ENCODE measurements at regions not wholly inside any gene's neighbourhood (a gene's known extent, or its start where the extent isn't known, plus 50 kb on each side); places are given as distances from the start of the nearest gene placed in this dataset.
"Not testable (repeated sequence)": the region's sequence is repeated elsewhere in the genome, so short reads cannot be mapped to it uniquely, and the experiment has no call there.

DNA sequence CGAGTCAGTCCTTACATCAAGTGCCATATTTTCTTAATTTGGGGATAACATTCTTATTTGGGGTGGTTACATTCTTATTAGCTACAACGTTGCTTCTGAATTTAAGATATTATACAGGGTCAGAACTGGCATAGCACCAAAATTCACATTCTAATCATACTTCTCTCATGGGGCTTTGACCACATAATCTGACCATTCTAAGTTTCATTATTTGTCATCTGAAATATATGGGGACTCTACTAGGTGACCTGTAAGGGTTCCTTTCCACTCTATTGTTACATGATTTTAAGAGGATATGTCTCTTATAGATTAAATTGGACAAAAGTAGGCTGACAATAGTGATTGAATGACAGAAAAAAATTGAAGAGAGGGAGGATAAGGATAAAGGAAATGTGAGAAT is 536.5 kb downstream of the KCTD12 start:
- DNase-seq, result no peak
- no peak for ATAC-seq
- intact Hi-C loops (cut with micrococcal nuclease), result no loop called here

DNA sequence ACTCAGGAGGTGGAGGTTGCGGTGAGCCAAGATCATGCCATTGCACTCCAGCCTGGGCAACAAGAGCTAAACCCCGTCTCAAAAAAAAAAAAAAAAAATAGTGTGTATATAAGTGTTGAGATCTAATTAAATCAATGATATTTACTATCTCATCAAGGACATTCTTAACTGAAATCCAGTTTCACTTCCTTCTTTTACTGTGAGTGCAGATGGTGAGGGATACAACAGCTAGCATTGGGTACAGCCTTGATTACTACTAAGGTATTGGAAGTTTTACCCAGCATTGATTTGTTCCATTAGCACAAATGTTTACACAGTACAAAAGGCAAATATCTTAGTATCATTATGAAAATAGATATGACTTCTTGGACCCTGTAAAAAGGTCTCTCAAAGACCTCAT is 546.6 kb downstream of the KCTD12 start:
- no peak for DNase-seq
- intact Hi-C loops (cut with micrococcal nuclease), result no loop called here
- ATAC-seq, result no peak

DNA sequence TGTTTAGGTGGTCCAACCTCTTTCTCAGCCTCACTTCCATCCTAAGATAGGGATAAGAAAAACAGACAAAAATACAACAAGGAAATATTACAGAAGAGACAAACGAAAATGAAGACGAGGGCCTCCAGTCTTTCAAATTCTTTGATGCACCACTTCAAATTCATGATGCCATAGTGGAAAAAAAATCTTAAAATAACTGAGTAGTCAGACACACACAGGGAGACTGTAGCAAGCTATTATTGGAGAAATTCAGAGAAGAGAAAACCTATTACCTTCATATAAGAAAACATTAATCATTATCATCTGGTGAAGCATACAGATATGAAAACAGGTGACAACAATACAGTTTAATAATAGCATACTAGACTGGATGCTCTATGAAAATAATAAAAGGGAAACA is 548.2 kb downstream of the KCTD12 start:
- DNase-seq, result no peak
- peak; percentile 59 for ATAC-seq
- intact Hi-C loops (cut with micrococcal nuclease), result no loop called here

DNA sequence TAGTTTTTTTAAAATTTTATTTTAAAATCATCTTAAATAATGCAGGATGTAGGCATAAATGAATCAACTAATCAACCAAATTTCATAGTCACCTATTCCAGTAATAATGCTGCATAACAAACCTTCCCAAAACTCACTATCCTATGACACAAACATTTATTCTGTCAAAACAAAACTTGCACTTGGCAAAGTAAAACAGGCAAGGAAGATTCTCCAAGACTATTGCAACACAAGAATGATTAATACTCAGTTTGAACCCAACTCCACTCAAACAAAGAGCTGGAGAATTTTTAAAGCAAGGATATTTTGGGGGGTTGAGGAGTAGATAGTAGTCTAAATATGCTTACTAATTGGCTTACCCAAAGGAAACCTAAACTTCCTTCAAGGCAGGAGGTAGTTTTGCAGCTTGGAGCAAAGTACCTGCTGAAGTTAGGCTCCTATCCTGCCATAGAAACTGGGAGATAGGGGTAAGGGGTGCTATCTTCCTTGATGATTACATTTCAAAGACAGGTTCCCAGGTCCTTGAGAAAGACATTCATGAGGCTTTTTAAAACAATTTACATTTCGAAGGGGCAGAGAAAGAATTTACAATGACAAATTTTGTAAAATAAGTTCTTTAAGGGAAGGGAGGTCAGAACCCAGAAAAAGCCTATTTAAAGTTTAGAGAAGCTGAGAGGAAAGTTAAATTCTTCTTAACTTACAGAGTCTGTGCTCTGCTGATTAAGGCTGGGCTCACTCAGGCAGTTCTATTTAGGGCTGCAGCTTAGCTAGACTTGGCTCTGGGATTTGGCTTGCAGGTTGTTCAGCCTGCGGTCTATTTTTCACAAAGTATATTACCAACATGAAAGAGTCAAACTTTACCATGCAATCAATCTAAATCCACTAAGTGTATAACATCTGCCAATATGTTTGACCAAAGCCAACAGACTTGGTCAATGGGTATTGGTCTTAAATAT is 549.0 kb downstream of the KCTD12 start:
- DNase-seq (no peak), ATAC-seq (peak; percentile 96)
- intact Hi-C loops (cut with micrococcal nuclease), result no loop called here

DNA sequence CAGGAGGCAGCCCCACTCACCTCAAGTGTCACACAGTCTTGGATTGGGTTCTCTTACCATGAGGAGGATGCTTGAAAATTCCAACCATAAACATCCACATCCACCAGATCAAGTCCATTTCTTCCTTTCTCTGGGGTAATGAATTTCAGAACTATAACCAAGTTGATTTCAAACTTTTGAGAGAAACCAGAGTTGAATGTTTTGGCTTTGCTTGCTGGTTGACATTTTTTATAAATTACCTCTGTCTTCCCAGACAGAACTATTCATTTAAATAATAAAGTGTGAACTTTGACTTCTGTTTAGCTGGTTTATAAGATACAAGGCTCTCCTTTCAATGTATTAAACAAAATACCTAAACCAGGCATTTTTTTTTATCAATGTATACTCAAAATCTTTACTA is 550.7 kb downstream of the KCTD12 start:
- intact Hi-C loops (cut with micrococcal nuclease), result no loop called here
- DNase-seq, result no peak
- ATAC-seq, result no peak

DNA sequence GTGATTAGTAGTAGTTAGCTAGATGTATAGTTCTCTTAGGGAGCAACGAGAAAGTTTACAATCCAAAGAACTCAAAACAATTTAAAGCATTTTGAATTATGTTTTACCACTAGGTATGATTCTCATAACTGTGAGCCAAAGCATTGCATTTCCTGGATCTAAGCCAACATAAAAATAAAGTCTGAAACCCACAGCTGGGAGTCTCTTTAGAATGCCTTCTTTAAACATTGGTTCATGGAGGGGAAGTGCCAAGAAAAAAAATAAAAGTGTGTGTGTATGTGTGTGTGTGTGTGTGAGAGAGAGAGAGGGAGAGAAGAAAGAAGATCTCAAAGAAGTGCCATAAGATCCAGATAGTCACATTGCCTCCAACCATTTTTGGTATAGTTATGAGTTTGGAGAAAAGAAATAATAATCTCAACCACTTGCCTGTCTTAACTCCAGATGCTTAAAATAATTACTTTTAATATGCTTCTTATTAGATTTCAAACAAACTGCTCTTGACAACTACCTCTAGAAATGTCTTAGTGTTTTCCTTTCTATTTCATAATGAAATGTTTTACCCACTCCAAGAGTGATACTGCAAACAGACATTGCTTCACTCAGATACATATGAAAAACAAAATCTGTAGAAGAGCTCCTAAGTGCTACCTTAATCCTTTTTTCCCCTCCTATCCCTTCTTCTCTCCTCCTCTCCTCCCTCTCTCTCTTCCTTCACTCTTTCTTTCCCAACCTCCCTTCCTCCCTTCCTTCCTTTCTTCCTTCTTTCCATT is 554.1 kb downstream of the KCTD12 start:
- intact Hi-C loops (cut with micrococcal nuclease), result no loop called here
- no peak for DNase-seq
- ATAC-seq, result no peak

DNA sequence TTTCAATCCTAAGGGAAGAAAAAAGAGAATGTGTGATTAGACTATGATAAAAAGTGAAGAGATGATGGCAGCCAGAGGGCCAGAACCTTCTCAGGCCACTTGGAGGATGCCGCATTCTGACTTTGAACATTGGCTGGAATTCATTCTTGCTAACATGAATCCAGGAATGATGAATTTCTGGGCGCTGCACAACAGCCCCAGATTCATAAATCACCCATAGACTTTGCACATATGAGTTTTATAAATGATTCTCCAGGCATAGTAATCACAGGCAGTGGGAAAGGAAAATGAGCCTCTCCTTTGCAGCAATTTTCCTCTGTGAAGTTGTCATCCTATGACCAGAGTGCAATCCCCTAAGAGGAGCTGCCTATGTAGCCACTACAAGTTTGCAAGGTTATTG is 555.4 kb downstream of the KCTD12 start:
- no peak for ATAC-seq
- no peak for DNase-seq
- intact Hi-C loops (cut with micrococcal nuclease), result no loop called here

DNA sequence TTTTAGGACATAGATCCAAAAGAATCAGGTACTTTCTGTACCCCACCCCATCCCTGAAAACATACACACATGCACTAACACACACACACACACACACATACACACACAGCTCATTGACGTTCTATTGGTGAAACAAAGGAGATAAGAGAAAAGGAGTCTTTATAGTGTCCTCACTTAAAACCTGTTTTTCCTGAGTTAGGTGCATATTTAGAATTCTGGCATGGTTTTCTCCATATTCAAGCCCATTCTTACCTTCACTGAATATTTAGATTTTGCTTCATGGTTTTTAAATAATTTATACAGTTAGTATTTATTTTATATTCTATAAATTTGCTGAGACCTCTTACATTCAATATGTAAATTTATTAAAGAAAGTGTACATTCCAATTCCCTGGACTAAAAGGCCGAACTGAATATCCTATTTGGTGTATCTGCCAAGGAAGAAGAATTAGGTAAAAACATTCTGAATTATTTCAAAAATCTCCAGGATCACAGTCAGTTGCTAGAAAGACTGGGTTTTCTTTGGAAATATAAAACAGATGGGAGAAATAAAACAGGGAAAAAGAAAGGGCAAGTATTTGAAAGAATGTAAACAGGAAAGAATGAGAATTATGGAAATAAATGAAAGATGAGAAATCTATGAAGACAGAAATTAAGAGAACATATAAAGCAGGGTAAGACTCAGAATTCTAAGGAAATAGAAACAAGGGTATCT is 556.2 kb downstream of the KCTD12 start:
- no peak for ATAC-seq
- no peak for DNase-seq
- intact Hi-C loops (cut with micrococcal nuclease), result no loop called here

DNA sequence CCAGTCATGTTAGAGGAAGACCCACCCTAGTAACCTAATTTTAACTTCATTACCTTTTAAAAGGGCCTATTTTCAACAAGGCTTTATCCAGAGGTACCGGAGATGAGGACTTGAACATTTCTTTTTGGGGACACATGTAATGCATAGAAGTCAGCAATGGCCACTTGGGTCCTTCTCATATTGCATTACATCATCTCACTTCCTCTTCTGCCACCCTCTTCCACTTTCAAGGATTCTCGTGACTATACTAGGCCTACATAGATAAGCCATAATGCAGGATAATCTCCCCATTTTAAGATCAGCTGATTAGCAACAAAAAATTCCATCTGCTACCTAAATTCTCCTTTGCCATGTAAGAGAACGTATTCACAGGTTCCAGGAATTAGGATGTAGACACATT is 557.2 kb downstream of the KCTD12 start:
- ATAC-seq, result no peak
- DNase-seq, result no peak
- intact Hi-C loops (cut with micrococcal nuclease), result no loop called here

DNA sequence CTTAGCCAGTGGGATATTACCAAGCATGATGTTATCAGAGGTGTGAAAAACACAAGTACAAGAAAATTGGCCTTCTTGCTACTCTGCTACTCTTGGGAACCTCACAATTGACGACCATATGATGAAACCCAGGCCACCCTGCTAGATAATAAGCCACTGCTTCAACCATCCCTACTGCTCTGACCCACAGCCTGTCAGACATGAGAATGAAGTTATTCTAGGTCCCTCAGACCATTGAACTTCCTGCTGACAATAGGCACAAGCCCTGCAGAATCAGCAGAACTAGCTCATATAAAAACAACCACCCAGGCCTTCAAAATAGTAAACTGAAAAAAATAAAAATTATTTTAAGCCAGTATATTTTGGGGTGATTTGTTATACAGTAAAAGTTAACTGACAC is 559.9 kb downstream of the KCTD12 start:
- ATAC-seq (no peak), DNase-seq (no peak)
- intact Hi-C loops (cut with micrococcal nuclease), result no loop called here

DNA sequence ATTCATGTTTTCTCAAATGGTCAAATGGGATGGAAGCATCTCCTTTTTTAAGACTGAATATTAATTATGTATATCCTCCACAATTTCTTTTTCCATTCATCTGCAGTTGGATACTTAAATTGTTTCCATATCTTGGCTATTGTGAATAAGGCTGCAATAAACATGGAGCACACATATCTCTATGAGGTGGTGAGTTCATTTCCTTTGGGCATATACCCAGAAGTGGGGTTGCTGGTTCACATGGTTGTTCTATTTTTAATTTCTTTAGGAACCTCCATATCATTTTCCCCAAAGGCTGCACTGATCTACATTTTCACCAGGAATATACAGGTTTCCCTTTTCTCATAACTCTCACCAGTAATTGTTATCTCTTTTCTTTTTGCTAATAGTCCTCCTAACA is 566.3 kb downstream of the KCTD12 start:
- DNase-seq (no peak), ATAC-seq (no peak)
- intact Hi-C loops (cut with micrococcal nuclease), result no loop called here

DNA sequence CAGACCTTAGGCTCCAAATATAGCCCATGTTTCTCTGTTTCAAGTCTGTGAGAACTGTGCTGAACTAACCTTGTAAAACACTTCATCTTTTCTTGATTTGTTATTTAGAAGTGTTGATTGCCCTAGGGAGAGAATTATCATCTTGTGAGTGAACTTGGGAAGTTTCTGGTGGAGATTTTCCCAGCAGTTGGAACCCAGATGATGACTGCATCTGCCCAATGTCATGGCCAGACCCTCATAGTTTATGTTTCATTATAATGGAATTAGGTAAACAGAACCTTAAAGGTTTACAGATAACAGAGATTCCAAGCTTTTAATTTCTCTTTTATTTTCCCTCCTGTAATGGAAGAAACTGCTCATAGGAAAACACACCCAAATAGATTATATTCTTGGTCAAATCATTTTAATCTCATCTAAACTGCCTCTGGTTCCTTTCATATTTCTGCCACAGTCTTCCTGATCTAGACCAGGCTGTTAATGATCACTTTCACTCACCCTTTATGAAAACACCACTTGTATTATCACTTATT is 569.1 kb downstream of the KCTD12 start:
- no peak for DNase-seq
- no peak for ATAC-seq
- intact Hi-C loops (cut with micrococcal nuclease), result no loop called here

DNA sequence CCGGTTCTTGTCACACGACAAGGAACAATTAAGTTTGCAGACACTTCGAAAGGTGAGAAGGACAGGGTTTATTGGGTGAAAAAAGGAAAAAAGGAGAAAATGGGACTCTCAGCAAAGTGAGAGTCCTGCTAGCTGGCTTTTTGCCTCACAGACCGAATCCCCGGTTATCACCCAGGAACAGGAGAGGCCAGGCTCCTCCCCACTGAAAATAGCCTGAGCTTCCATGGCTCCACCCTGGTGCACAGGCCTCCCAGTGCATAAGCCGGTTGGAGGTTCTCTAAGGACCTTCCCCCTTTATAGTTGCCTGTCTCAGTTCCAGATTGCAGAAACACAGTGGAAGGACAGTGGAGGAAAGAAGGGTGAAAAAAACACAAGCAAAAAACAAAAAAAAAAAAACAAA is 571.7 kb downstream of the KCTD12 start:
- DNase-seq (no peak), ATAC-seq (no peak)
- intact Hi-C loops (cut with micrococcal nuclease), result no loop called here

DNA sequence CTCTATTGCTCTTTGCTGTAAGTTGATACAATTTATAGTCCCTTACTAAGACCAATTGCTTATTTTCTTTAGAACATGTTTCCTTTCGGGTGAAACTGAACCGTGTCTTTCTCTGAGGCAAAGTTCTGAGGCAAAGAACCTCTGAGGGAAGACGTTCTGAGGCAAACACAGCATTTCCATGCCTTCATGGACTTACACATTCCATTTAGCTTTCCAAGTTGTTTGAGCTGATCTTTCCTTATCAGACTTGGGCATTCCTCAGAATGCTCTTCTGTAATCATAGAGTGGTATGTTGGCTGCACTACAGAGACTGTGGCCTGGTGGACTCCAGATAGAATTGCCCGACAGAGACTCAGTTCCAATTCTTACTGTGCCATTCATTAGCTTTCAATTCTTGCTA is 579.1 kb downstream of the KCTD12 start:
- intact Hi-C loops (cut with micrococcal nuclease), result no loop called here
- DNase-seq, result no peak
- peak; percentile 70 for ATAC-seq

DNA sequence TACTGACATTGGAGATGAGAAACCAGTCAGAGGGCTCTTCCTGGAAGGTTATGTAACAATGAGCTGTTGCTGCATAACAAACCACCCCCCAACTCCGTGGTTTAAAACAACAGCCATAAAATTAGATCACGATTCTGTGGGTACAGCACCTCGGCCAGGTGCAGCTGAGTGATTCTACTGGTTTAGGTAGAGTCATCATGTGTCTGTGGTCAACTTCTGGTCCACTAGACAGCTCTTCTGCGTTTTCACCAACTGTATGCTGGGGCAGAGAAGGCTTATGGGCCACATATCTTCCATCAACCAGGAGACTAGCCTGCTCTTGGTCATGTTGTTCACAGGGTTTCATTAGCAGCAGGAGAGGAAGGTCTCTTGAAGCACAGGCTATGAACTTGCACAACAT is 585.5 kb downstream of the KCTD12 start:
- DNase-seq, result no peak
- ATAC-seq, result no peak
- intact Hi-C loops (cut with micrococcal nuclease), result no loop called here

DNA sequence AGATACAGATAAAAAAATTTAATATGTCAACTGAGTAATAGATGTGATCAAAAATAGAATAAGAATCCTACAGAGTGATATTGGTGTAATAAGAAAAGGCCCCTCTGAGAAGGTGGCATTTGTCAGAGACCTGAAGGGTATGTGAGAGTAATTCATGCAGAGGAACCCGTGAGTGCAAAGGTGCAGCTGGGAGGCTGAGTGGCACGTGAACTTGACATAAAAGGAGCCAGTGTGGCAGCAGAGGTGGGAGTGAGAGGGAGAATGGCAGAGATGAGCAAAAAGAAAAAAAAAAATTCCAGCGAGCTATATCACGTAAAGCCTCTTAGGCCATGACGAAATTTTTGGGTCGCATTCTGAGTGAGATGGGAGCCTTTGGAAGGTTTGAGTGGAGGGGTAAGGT is 588.9 kb downstream of the KCTD12 start:
- no peak for DNase-seq
- ATAC-seq, result no peak
- intact Hi-C loops (cut with micrococcal nuclease), result no loop called here

DNA sequence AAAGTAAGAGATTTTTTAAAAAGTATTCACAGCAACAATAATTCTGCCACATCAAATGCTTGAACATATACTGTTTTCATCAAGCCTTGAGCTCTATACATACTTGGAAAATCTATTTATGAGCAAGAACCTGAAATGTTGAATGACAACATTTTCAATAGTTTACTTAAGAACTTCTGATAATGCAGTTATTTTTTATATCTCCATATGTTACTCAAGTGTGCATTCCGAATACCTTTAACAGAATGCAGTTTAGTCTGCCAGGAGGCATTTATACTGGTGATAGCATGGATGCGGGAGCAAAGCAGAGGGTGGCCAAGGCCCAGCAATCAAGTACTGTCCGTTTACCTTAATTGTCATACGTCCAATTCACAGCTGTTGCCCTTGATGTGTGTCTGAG is 589.5 kb downstream of the KCTD12 start:
- no peak for DNase-seq
- ATAC-seq, result peak; percentile 26
- intact Hi-C loops (cut with micrococcal nuclease), result no loop called here

DNA sequence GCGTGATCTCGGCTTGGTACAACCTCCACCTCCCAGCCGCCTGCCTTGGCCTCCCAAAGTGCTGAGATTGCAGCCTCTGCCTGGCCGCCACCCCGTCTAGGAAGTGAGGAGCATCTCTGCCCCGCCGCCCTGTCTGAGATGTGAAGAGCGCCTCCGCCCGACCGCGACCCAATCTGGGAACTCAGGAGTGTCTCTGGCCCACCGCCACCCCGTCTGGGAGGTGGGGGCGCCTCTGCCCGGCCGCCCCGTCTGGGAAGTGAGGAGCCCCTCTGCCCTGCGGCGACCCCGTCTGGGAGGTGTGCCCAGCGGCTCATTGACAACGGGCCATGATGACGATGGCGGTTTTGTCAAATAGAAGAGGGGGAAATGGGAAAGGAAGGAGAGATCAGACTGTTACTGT is 591.2 kb downstream of the KCTD12 start:
- DNase-seq, result peak; percentile 25
- not testable (repeated sequence) for ATAC-seq

DNA sequence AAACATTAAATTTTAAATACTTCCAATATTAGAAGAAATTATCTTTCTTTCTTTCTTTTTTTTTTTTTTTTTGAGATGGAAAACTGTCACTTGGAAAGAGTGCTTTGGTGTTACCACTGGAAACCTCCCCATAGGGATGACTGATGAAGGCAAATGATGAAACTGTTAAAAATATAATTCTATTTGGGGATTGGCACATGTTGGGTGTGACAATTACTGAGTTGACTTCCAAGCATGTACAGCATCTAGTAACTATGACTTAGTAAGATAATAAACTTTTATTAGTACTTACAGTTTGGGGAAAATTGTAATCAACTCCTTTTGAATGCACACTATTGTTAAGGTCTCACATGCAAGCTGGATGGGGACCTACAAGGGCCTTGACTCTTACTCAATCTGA is 592.5 kb downstream of the KCTD12 start:
- ATAC-seq (peak; percentile 93), DNase-seq (no peak)
- intact Hi-C loops (cut with micrococcal nuclease), result no loop called here

More for the DNA sequence above, 591.2 kb downstream of the KCTD12 start:
- intact Hi-C loops (cut with micrococcal nuclease), result not testable (repeated sequence)

DNA sequence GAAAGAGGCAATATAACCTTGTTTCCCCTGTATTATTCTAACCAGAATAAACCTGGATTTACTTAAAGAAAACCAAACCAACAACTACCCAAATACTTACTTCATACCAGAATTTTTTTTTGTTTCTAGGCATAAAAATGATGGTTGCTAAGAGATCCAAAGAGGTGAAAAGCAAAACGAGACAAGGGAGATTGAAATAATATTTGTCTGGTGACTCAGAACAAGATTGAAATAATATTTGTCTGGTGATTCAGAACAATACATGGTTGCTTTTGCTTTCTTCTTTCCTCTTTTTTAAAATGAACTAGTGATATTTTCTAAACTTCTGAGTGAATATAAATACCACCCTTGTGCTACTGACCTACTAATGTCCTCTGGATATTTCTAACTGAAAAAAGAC is 592.9 kb downstream of the KCTD12 start:
- intact Hi-C loops (cut with micrococcal nuclease), result no loop called here
- DNase-seq (no peak), ATAC-seq (no peak)

All from left ventricle myocardium superior (tissue), 1 donor.